Esophagus muscularis mucosa (tissue), 3 donors: ENCODE measurements at regions not wholly inside any gene's neighbourhood (a gene's known extent, or its start where the extent isn't known, plus 50 kb on each side); places are given as distances from the start of the nearest gene placed in this dataset.

ENCODE experiments used
- CTCF ChIP-seq, 3 experiments: fragments of 200-600 bp in 2 of 3; fragments of 450-650 bp in 1 of 3; sonication (generic) in 2 of 3; IDR thresholded peaks; one replicate each; pipeline ENCODE4 v1.5.1; 2017 to 2019; ENCODE audit warnings: antibody characterized with exemption in 3 of 3, mild to moderate bottlenecking in 2 of 3, moderate library complexity in 1 of 3
- POLR2A ChIP-seq: fragments of 450-650 bp; IDR thresholded peaks from one replicate; pipeline ENCODE4 v1.6.1; 2017; ENCODE audit warnings: antibody characterized with exemption, moderate library complexity, mild to moderate bottlenecking, low read depth
- POLR2AphosphoS5 ChIP-seq, 2 donors: sonication (generic); formaldehyde crosslinking; IDR thresholded peaks; one replicate each; pipeline ENCODE4 v1.6.1; 2017; ENCODE audit warnings: antibody characterized with exemption in 2 of 2

- TF ChIP-seq CTCF (IDR thresholded peaks at IDR 0.05), result no peak
- no peak for TF ChIP-seq POLR2A
- no peak for TF ChIP-seq POLR2AphosphoS5 (IDR thresholded peaks at IDR 0.05)
These were observed 84.8 kb downstream of the AQP4 start for GRCh38 chr18:26780520-26781325.
